Suprapubic skin (tissue), 3 donors: ENCODE measurements at regions not wholly inside any gene's neighbourhood (a gene's known extent, or its start where the extent isn't known, plus 50 kb on each side); places are given as distances from the start of the nearest gene placed in this dataset.

ENCODE experiments used
- CTCF ChIP-seq, 2 donors: fragments of 200-600 bp in 1 of 2; fragments of 450-650 bp in 1 of 2; sonication (generic) in 1 of 2; IDR thresholded peaks; one replicate each; pipeline ENCODE4 v1.5.1; 2016 to 2019; ENCODE audit warnings: antibody characterized with exemption in 2 of 2, mild to moderate bottlenecking in 1 of 2, moderate library complexity in 1 of 2
- EP300 ChIP-seq: sonication (generic); formaldehyde crosslinking; IDR thresholded peaks from one replicate; pipeline ENCODE4 v1.6.1; 2017; ENCODE audit warnings: antibody characterized with exemption

GRCh38 chr4:155071962-155072361 is 136.5 kb upstream of the NPY2R start:
- TF ChIP-seq CTCF (IDR thresholded peaks at IDR 0.05), result no peak
- no peak for TF ChIP-seq EP300
